ENCODE measurements at regions not wholly inside any gene's neighbourhood (a gene's known extent, or its start where the extent isn't known, plus 50 kb on each side); places are given as distances from the start of the nearest gene placed in this dataset.

GRCh38 chr18:42568773-42569172 is 546.7 kb downstream of the RIT2 start:
- no peaks in the 10 kb centered on the region for H3K9me1 ChIP-seq (ENCODE audit: control insufficient read depth, extremely low read depth, insufficient read depth, low read length)
- H3K27me3 ChIP-seq (ENCODE audit: control insufficient read depth, extremely low read depth, insufficient read depth, low read length), result no peaks in the 10 kb centered on the region
- TF ChIP-seq EZH2 (IDR thresholded peaks at IDR 0.05; ENCODE audit: low read length) (no peak), CTCF (optimal IDR thresholded peaks at IDR 0.05 in 1 of 3, IDR thresholded peaks at IDR 0.05 in 1 of 3, conservative IDR thresholded peaks at IDR 0.05 in 1 of 3; ENCODE audit: extremely low read depth in 1 of 3, insufficient read depth in 2 of 3, low read length in 3 of 3) (no peak)
- no peaks in the 10 kb centered on the region for H3K79me2 ChIP-seq (ENCODE audit: control insufficient read depth, insufficient read depth, low read length)
- H3K4me1 ChIP-seq (ENCODE audit: control insufficient read depth, extremely low read depth, insufficient read depth, low read length), result no peaks in the 10 kb centered on the region
- no peaks in the 10 kb centered on the region for H3K36me3 ChIP-seq (ENCODE audit: control insufficient read depth in 2 of 2, extremely low read depth in 1 of 2, insufficient read depth in 2 of 2, low read length in 2 of 2)
- dilution Hi-C loops (cut with MboI; ENCODE audit: extremely low pct_ligation_motif_present, low sequenced_read_pairs), result no loop called here
- FAIRE-seq (no peak), DNase-seq (ENCODE audit: low read depth, low spot score) (no peak)
- no peaks in the 10 kb centered on the region for H4K20me1 ChIP-seq (ENCODE audit: control insufficient read depth, extremely low read depth, insufficient read depth, low read length)
- no peak overlapping the region for H3K4me2 ChIP-seq (ENCODE audit: control insufficient read depth, extremely low read depth, insufficient read depth, low read depth, low read length)
- H3K27ac ChIP-seq (ENCODE audit: control insufficient read depth, insufficient read depth, low read length), result no peak overlapping the region
- H2AFZ ChIP-seq (ENCODE audit: control insufficient read depth, low read length), result no peak overlapping the region
- no peak overlapping the region for H3K4me3 ChIP-seq (ENCODE audit: control insufficient read depth in 2 of 3, extremely low read depth in 1 of 3, insufficient read depth in 2 of 3, low read depth in 1 of 3, low read length in 3 of 3)
- no peak overlapping the region for H3K9ac ChIP-seq (ENCODE audit: control insufficient read depth, extremely low read depth, insufficient read depth, low read length)
- H3K9me3 ChIP-seq (ENCODE audit: control insufficient read depth, low read depth, low read length), result no peaks in the 10 kb centered on the region

- no peaks in the 10 kb centered on the region for H3K27me3 ChIP-seq (ENCODE audit: control insufficient read depth, extremely low read depth, insufficient read depth, low read length)
- TF ChIP-seq CTCF (optimal IDR thresholded peaks at IDR 0.05 in 1 of 3, IDR thresholded peaks at IDR 0.05 in 1 of 3, conservative IDR thresholded peaks at IDR 0.05 in 1 of 3; ENCODE audit: extremely low read depth in 1 of 3, insufficient read depth in 2 of 3, low read length in 3 of 3) (no peak), EZH2 (IDR thresholded peaks at IDR 0.05; ENCODE audit: low read length) (no peak)
- no peak overlapping the region for H3K9ac ChIP-seq (ENCODE audit: control insufficient read depth, extremely low read depth, insufficient read depth, low read length)
- dilution Hi-C loops (cut with MboI; ENCODE audit: extremely low pct_ligation_motif_present, low sequenced_read_pairs), result no loop called here
- H3K9me3 ChIP-seq (ENCODE audit: control insufficient read depth, low read depth, low read length), result no peaks in the 10 kb centered on the region
- H3K4me2 ChIP-seq (ENCODE audit: control insufficient read depth, extremely low read depth, insufficient read depth, low read depth, low read length), result no peak overlapping the region
- no peaks in the 10 kb centered on the region for H3K4me1 ChIP-seq (ENCODE audit: control insufficient read depth, extremely low read depth, insufficient read depth, low read length)
- FAIRE-seq, result no peak
- no peak overlapping the region for H2AFZ ChIP-seq (ENCODE audit: control insufficient read depth, low read length)
- H3K9me1 ChIP-seq (ENCODE audit: control insufficient read depth, extremely low read depth, insufficient read depth, low read length), result no peaks in the 10 kb centered on the region
- no peak for DNase-seq (ENCODE audit: low read depth, low spot score)
- no peak overlapping the region for H3K27ac ChIP-seq (ENCODE audit: control insufficient read depth, insufficient read depth, low read length)
- no peaks in the 10 kb centered on the region for H3K79me2 ChIP-seq (ENCODE audit: control insufficient read depth, insufficient read depth, low read length)
- H3K36me3 ChIP-seq (ENCODE audit: control insufficient read depth in 2 of 2, extremely low read depth in 1 of 2, insufficient read depth in 2 of 2, low read length in 2 of 2), result no peaks in the 10 kb centered on the region
- H4K20me1 ChIP-seq (ENCODE audit: control insufficient read depth, extremely low read depth, insufficient read depth, low read length), result no peaks in the 10 kb centered on the region
- H3K4me3 ChIP-seq (ENCODE audit: control insufficient read depth in 2 of 3, extremely low read depth in 1 of 3, insufficient read depth in 2 of 3, low read depth in 1 of 3, low read length in 3 of 3), result no peak overlapping the region
These were observed 540.6 kb downstream of the RIT2 start for GRCh38 chr18:42574871-42575270.
